KOPT-K1 (cell line): ENCODE measurements at regions not wholly inside any gene's neighbourhood (a gene's known extent, or its start where the extent isn't known, plus 50 kb on each side); places are given as distances from the start of the nearest gene placed in this dataset.

Source experiments
- H3K27ac ChIP-seq: fragments of 200-600 bp; sonication (generic); 2 replicates; pipeline ENCODE4 v1.5.1; 2016; ENCODE audit warnings: antibody characterized with exemption, mild to moderate bottlenecking, low read depth, low read length; ENCODE audit not compliant: poor library complexity, severe bottlenecking
- H3K36me3 ChIP-seq: fragments of 200-600 bp; sonication (generic); 2 replicates; pipeline ENCODE4 v1.5.1; 2017; ENCODE audit warnings: antibody characterized with exemption, mild to moderate bottlenecking, low read length, moderate library complexity; ENCODE audit not compliant: insufficient read depth
- H3K9me3 ChIP-seq: fragments of 200-600 bp; sonication (generic); 2 replicates; pipeline ENCODE4 v1.5.1; 2017; ENCODE audit warnings: antibody characterized with exemption, low read length, mild to moderate bottlenecking; ENCODE audit not compliant: insufficient read depth, poor library complexity, severe bottlenecking

DNA sequence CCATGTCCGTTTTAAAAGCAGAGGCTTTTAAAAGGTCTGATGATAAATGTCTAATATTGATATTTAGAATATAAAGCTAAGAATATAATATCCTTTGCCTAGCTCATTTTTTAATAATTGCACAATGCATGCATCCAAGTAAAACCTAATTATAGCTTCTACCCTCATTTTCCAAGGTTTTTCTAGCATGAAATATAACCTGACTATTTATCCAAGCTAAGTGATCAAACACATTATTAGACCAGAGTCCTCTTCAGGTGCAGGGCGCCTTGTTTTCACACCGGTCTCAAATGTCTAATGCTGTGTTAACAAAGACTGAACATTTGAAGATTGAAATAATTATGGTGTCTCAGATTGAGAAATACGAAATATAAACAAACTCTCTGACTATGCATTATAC lies 648.9 kb upstream of the CXADR start:
- H3K9me3 ChIP-seq: no peaks in the 10 kb centered on the region
- H3K27ac ChIP-seq: no peak overlapping the region
- H3K36me3 ChIP-seq: no peaks in the 10 kb centered on the region

DNA sequence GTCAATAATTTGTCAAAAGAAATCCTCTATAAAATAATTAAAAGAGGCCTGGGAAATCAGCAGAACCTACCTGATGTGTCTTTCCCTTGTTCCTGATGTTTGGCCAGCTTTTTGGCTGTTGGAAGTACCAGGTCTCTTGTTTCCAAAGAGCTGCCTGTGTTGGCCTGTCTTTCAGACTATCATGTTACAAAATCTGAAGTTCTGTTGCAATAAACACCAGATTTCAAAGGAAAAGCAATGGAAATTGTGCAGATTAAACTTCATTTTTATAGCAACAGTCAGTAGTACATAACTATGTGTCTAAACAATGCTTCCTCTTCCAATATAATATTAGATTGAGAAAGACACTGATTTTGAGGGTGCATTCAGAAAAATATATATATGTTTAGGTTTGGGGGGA lies 647.2 kb upstream of the CXADR start:
- Histone ChIP-seq H3K36me3 (no peaks in the 10 kb centered on the region), H3K9me3 (no peaks in the 10 kb centered on the region), H3K27ac (no peak overlapping the region)

DNA sequence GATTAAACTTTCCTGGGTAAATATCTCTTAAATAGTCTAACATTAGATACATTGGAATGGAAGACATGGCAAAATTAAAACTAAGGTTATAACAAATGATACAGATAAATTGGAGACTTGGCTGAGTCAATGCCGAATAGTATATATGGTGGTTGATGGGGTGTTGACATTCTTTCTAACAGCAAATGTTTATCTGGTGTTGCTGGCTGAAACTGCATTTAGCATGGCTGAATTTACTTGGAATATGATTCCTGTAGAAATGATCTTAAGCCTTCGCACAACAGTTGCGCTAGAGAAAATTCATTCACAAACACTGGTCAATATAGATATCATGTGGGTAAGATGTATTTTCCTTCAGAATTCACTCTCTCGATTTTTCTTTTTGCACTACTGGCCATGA lies 646.0 kb upstream of the CXADR start:
- H3K36me3 ChIP-seq: no peaks in the 10 kb centered on the region
- H3K27ac ChIP-seq: no peak overlapping the region
- no peaks in the 10 kb centered on the region for H3K9me3 ChIP-seq

GRCh38 chr21:16870103-16870502 lies 642.7 kb upstream of the CXADR start:
- no peaks in the 10 kb centered on the region for H3K36me3 ChIP-seq
- no peaks in the 10 kb centered on the region for H3K9me3 ChIP-seq

GRCh38 chr21:16872616-16873015 lies 640.2 kb upstream of the CXADR start:
- H3K36me3 ChIP-seq: no peaks in the 10 kb centered on the region
- no peaks in the 10 kb centered on the region for H3K9me3 ChIP-seq
- H3K27ac ChIP-seq: no peak overlapping the region

More at GRCh38 chr21:16870103-16870502, 642.7 kb upstream of the CXADR start:
- H3K27ac ChIP-seq: no peak overlapping the region

DNA sequence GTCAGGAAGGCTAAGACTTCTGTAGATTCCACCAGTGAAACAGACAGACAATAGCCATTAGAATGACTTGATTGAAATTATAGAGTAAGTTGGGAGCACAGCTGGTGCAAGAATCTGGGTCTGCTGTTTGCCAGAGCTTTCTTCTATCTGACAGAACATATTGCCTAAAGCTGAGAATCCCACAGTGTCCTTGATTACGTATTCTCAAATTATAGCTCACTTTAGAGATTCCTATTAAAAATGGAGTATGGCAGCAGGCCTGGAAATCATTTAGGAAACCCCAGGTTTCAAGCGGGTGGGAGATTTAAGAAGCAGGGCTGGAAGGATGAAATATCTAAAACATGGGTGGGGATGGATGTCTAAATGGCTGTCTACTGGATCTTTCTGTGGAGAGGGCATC lies 639.7 kb upstream of the CXADR start:
- Histone ChIP-seq H3K27ac (no peak overlapping the region), H3K9me3 (no peaks in the 10 kb centered on the region), H3K36me3 (no peaks in the 10 kb centered on the region)

DNA sequence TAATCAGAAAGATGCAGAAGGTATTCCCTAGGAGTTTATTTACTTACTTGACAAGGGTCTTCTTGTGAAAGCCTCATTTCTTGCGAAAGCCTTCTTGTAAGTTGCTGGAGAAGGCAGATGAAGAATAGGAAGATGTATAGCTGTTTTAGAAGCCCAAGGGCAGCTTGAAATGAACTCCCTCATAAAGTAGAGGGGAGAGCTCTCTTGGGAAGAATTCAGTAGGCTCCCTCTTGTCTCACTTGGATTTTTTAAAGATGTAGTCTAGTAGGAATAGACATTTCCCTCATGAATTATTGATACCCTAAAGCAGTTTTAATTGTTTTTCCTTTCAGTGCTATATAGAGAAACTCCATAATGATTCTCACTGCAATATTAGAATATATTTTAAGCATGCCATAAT lies 639.2 kb upstream of the CXADR start:
- H3K27ac ChIP-seq: no peak overlapping the region
- no peaks in the 10 kb centered on the region for H3K36me3 ChIP-seq
- H3K9me3 ChIP-seq: no peaks in the 10 kb centered on the region

DNA sequence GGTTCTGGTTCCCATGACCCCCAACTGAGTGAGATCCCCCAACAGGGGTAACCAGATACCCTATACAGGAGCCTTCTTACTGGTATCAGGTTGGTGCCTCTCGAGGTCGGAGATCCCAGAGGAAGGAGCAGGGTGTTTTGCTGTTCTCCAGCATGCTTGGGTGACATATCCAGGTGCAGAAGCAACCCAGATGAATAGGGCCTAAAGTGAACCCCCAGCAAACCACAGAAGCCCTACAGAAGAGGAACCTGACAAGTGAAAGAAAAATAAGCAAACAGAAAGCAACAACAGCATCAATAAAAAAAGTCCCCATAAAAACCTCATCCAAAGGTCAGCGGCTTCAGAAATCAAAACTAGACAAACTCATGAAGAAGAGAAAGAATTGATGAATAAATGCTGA lies 633.4 kb upstream of the CXADR start:
- Histone ChIP-seq H3K36me3 (no peaks in the 10 kb centered on the region), H3K9me3 (no peaks in the 10 kb centered on the region), H3K27ac (no peak overlapping the region)

DNA sequence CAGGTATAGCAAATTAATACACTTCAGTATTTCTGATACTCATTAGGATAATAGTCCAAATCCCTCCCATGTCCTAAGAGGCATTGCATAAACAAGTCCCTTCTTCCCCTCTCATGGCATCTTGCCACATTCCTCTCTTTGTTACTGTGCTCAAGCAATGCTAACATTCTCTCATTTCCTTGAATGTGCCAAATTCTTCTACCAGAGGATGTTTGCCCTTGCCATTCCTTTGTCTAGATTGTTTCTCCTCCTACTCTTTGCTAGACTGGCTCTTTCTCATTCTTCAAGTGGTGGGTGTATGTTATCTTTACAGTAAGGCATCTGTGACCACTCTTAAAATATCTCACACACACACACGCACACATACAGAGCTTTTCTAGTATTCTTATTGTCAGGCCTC lies 621.0 kb upstream of the CXADR start:
- Histone ChIP-seq H3K9me3 (no peaks in the 10 kb centered on the region), H3K27ac (no peak overlapping the region), H3K36me3 (no peaks in the 10 kb centered on the region)

- Histone ChIP-seq H3K27ac (no peak overlapping the region), H3K36me3 (no peaks in the 10 kb centered on the region), H3K9me3 (no peaks in the 10 kb centered on the region)
Observed at GRCh38 chr21:16900685-16901084, 612.2 kb upstream of the CXADR start.

DNA sequence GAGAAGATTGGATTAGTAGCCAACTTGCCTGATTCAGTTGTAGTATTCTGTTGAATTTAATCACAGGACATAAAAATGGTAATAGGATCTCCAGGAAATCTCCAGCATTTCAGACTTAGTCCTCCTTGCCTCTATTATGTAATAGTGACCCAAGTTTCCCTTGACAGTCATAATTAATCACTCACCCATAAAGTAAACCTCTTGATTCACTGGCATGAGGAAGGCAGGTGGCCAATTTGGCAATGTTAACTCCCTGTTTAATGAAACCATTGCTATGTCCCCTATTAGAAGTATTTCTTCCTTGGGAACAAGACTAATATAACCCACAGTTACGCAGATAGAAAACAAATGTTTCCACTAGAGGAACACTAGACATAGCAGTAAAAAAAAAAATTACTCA lies 604.8 kb upstream of the CXADR start:
- Histone ChIP-seq H3K36me3 (no peaks in the 10 kb centered on the region), H3K27ac (no peak overlapping the region), H3K9me3 (no peaks in the 10 kb centered on the region)

DNA sequence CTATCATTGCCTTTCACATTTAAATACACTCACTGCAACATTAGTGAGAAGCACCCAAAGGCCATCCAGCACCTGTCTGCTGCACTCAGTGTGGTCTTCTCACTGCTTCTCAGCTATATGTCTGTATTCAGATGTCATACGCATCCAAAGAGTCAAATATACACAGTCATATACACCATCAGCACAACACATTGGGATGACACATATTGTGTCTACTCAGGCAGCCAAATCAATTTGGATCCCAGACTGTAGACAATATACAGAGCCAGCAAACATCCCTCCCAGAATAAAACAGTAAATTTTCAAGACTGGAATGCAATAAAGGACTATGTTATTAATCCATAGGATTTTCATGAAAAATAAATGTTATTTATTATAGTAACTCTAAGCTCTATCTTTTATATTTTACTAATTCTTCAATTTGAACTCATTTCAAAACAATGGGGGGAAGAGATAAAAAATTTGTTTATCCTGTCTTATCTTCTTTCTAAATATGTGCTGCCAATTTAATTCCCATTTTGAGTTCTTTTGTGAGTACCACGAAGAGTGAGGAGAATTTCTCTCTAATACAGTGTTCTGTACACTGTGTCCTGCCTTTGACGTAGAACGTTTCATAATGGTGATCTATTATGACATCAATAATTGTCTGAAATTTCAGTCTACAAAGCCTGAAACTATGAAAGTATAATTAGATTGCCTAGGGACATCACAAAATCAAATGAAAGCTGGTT lies 602.2 kb upstream of the CXADR start:
- no peaks in the 10 kb centered on the region for H3K9me3 ChIP-seq
- H3K27ac ChIP-seq: no peak overlapping the region
- no peaks in the 10 kb centered on the region for H3K36me3 ChIP-seq

GRCh38 chr21:16911166-16911607 lies 601.7 kb upstream of the CXADR start:
- Histone ChIP-seq H3K36me3 (no peaks in the 10 kb centered on the region), H3K27ac (no peak overlapping the region), H3K9me3 (no peaks in the 10 kb centered on the region)

GRCh38 chr21:16912075-16912474 lies 600.8 kb upstream of the CXADR start:
- Histone ChIP-seq H3K9me3 (no peaks in the 10 kb centered on the region), H3K36me3 (no peaks in the 10 kb centered on the region), H3K27ac (no peak overlapping the region)

DNA sequence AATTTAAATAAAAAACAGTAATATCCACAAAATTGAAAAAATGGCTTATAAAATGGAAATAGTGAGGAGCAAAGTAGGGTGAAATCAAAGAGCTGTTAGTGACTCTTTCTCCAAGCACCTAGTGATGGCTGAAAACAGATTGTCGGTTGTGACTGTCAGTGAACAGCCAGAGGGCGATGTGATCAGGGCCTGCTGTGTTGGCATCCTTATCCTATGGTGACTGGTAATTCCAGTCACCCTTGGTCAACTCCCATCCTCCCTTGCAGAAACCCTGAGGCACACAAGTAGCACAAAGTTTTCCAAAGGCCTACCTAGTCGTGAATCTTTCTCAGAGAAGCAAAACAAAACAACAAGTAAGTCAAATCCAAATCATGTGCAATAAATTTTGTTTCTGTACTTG lies 599.8 kb upstream of the CXADR start:
- no peak overlapping the region for H3K27ac ChIP-seq
- no peaks in the 10 kb centered on the region for H3K9me3 ChIP-seq
- no peaks in the 10 kb centered on the region for H3K36me3 ChIP-seq

GRCh38 chr21:16928439-16928838 lies 584.4 kb upstream of the CXADR start:
- no peaks in the 10 kb centered on the region for H3K9me3 ChIP-seq

More at GRCh38 chr21:16928439-16928838, 584.4 kb upstream of the CXADR start:
- Histone ChIP-seq H3K36me3 (no peaks in the 10 kb centered on the region), H3K27ac (no peak overlapping the region)
